ENCODE measurements at regions not wholly inside any gene's neighbourhood (a gene's known extent, or its start where the extent isn't known, plus 50 kb on each side); places are given as distances from the start of the nearest gene placed in this dataset.

- TF ChIP-seq ZNF70 (CRISPR knock-in tag; IDR thresholded peaks at IDR 0.05) = no peak
- no peak for TF ChIP-seq ZNF8 (CRISPR knock-in tag; IDR thresholded peaks at IDR 0.05)
- no peak for TF ChIP-seq TSHZ2 (CRISPR knock-in tag; IDR thresholded peaks at IDR 0.05)
Observed at GRCh38 chr2:386406-387103, 98.7 kb upstream of the ALKAL2 start.
